ENCODE measurements at regions not wholly inside any gene's neighbourhood (a gene's known extent, or its start where the extent isn't known, plus 50 kb on each side); places are given as distances from the start of the nearest gene placed in this dataset.

DNA sequence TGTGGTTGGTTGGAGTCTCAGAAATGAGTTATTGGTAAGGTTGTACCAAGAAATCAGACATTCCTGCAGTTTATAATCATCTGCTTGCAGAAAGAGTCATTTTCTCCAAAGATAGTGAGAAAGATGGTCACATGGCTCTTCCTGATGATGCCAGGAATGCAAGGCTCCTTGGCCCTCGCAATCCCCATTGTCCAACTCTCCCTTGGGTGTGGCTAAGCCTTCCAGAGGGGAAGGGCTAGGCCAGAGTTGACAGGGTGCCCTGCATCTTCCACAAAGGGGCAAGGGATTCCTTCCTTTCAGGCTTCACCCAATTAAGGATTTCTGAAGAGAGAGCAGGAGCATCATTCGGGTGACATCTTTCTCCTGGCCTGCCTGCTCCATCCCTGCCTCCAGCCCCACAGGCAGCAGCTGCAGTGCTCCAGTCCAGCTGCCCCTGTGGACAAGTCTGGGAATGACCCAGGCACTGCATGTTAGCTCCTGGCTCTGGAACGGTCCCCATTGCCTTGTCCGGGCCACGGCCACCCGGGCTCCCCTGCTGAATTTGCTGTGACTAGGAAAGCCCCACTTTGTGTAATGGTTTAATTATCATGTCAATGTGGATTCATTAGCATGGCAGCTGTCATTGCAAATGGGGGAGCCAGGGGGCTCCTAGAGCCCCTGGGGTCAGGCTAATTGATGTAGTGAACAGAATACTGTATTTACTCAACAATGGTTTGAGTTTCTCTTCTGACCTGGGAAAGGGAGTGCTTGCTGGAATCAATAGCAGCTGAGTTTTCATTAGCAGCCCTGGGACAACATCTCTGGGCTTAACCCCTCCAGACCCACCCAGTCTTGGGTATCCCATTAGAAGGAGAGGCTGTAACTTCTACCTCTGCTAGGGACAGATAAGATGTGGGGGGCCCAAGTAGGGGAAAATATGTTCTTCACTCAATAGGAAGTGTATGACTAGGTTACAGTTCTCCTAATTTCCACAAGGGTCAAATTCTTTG lies 112.6 kb upstream of the TBX20 start:
- Histone ChIP-seq H3K9me3 (no peaks in the 10 kb centered on the region), H3K36me3 (replicated peaks) (no peaks in the 10 kb centered on the region), H3K4me1 (no peaks in the 10 kb centered on the region), H3K27me3 (ENCODE audit: low read depth) (no peaks in the 10 kb centered on the region), H3K4me3 (no peak overlapping the region)
- no peak for DNase-seq (ENCODE audit: low spot score in 2 of 2)
- in situ Hi-C loops (cut with MboI; ENCODE audit: low sequenced_read_pairs), result no loop called here

DNA sequence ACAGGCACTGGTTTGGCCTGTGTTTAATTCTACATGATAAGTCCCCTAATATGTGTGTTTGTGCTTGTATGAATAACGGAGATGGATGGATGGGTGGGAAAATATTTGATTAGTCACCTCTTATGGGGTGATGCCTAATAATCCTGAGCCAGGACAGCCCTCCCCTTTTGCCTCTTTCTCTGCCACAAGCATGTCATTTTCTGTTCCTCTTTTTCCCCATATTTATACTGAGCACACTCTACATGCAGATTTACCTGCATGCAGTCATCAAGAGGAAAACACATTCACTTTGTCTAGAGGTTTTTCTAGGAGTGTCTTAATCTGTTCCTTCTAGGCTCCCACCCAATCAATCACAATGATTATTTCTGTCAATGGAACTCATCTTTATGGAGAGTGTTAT lies 111.6 kb upstream of the TBX20 start:
- no peak for DNase-seq (ENCODE audit: low spot score in 2 of 2)
- in situ Hi-C loops (cut with MboI; ENCODE audit: low sequenced_read_pairs), result no loop called here
- Histone ChIP-seq H3K4me1 (no peaks in the 10 kb centered on the region), H3K4me3 (no peak overlapping the region), H3K36me3 (replicated peaks) (no peaks in the 10 kb centered on the region), H3K9me3 (no peaks in the 10 kb centered on the region), H3K27me3 (ENCODE audit: low read depth) (no peaks in the 10 kb centered on the region)

DNA sequence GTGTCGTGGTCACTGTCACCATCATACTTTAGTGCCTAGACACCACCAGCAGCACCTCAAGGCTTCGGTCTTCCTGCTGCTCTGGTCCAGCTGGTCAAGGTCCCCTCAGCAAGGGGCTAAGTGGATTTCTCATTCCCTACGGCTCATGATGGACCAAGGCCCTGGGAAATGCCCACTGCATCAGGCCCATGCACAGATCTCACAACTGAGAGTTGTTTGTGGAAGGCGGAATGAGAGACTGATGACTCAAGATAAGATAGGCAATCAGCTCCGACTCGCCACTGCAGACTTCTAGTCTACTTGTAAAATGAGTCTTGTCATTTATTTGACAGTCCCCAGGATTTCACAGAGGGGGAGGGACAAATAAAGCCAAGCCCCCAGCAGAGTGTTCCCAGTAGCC lies 108.4 kb upstream of the TBX20 start:
- in situ Hi-C loops (cut with MboI; ENCODE audit: low sequenced_read_pairs), result no loop called here
- DNase-seq (ENCODE audit: low spot score in 2 of 2), result no peak

DNA sequence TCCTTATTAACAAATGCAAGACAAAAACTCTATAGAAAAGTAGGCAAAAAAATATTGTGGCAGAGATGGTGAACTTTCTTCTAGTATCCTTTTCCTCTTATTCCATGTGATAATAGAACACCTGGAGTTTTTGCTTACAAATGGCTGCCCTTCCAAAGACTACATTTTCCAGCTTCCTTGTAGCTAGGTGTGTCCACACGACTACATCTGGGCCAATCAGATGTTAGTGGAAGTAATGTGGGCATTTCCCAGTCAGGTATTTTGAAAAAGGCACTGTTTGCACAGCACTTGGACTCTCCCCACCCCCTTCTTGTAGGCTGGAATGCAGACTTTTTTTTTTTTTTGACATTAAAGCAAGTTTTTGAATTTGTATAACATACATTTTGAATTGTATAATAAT lies 105.5 kb upstream of the TBX20 start:
- DNase-seq (ENCODE audit: low spot score in 2 of 2), result no peak
- Histone ChIP-seq H3K36me3 (replicated peaks) (no peaks in the 10 kb centered on the region), H3K27me3 (ENCODE audit: low read depth) (no peaks in the 10 kb centered on the region), H3K9me3 (no peaks in the 10 kb centered on the region), H3K4me1 (no peaks in the 10 kb centered on the region), H3K4me3 (no peak overlapping the region)
- in situ Hi-C loops (cut with MboI; ENCODE audit: low sequenced_read_pairs), result no loop called here

More for the DNA sequence above, 108.4 kb upstream of the TBX20 start:
- no peaks in the 10 kb centered on the region for H3K27me3 ChIP-seq (ENCODE audit: low read depth)
- H3K4me1 ChIP-seq, result no peaks in the 10 kb centered on the region
- no peaks in the 10 kb centered on the region for H3K36me3 ChIP-seq (replicated peaks)
- no peaks in the 10 kb centered on the region for H3K9me3 ChIP-seq
- no peak overlapping the region for H3K4me3 ChIP-seq

DNA sequence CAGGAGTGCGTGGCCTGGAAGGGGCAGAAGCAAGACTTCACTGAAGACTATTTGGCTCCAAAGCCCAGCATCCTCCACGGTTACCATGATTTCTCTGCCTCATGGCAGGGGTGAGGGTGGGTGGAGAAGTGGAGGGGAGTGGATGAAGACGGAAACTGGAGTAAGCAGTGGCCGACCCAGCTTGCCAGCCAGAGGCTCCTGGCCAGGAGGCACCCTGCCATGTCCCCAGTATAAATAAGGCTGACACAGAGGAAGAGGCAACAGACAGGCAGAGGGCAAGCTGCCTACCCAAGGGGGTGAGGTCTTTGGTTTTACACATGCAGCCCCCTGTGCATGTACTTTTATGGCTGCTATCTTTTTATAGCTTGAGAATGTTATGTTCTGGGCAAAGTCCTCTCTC lies 102.6 kb upstream of the TBX20 start:
- H3K9me3 ChIP-seq, result no peaks in the 10 kb centered on the region
- H3K4me1 ChIP-seq, result no peaks in the 10 kb centered on the region
- H3K36me3 ChIP-seq (replicated peaks), result no peaks in the 10 kb centered on the region
- no peaks in the 10 kb centered on the region for H3K27me3 ChIP-seq (ENCODE audit: low read depth)
- no peak for DNase-seq (ENCODE audit: low spot score in 2 of 2)
- H3K4me3 ChIP-seq, result no peak overlapping the region
- in situ Hi-C loops (cut with MboI; ENCODE audit: low sequenced_read_pairs), result no loop called here

DNA sequence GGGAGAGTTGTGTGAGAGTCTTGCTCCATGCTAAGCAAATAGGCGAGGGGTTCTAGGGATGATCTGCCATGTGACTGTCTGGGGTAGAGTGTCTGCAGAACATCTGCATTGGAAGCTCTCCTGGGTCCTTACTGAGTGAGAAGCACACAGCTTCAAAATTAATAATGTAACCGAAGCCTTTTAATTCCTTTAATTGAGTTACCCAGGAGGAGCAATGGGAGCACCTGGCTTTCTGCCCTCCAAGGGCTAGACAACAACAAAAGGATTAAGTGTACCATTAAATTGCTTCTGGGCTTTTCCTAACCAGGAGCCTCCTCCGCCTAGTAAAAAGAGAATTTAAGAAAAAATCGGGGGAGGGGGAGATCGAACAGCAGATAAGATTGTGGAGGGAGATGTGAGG lies 102.0 kb upstream of the TBX20 start:
- in situ Hi-C loops (cut with MboI; ENCODE audit: low sequenced_read_pairs), result no loop called here

DNA sequence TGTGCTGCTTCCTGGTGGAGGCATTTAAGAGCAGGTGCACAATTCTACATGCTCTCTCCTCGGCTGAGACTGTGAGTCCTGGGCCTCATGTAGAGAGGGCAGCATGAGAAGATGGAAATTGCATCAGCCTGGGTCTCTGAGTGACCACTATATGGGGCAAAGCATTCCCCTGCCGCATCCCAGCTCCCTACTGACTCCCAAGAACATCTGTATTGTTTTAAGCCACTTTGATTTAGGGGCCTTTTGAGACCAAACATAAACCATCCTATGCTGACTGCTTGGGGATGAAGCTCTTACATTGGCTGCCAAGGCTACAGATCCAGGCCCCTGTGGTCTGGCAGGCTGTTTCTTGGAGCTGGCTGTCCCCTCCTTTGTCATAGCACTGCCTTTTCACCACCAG lies 101.3 kb upstream of the TBX20 start:
- DNase-seq (ENCODE audit: low spot score in 2 of 2), result no peak
- in situ Hi-C loops (cut with MboI; ENCODE audit: low sequenced_read_pairs), result no loop called here
- Histone ChIP-seq H3K36me3 (replicated peaks) (no peaks in the 10 kb centered on the region), H3K27me3 (ENCODE audit: low read depth) (no peaks in the 10 kb centered on the region), H3K9me3 (no peaks in the 10 kb centered on the region), H3K4me1 (no peaks in the 10 kb centered on the region), H3K4me3 (no peak overlapping the region)

More for the DNA sequence above, 102.0 kb upstream of the TBX20 start:
- Histone ChIP-seq H3K4me3 (no peak overlapping the region), H3K9me3 (no peaks in the 10 kb centered on the region), H3K36me3 (replicated peaks) (no peaks in the 10 kb centered on the region), H3K27me3 (ENCODE audit: low read depth) (no peaks in the 10 kb centered on the region), H3K4me1 (no peaks in the 10 kb centered on the region)
- DNase-seq (ENCODE audit: low spot score in 2 of 2), result peak in 1 of 2 experiments; percentile 8

DNA sequence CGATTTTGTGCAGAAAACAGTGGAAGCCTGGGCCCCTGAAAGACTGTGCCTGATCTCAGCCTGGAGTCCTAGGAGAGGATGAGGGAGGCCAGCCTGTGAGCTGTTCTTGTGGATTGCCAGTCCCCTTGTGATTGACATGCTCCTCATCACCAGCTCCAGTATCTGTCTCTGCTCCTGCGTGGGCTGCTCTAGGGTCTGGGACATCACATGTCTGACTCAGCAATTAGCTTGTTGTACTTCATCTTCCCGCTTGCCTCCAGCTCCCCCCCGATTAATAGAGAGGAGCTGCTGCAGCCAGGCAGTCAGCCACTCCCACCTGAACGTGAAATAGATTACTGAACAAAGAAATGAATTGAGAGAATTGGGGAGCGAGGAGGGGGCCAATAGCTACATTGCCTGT lies 99.6 kb upstream of the TBX20 start:
- in situ Hi-C loops (cut with MboI; ENCODE audit: low sequenced_read_pairs), result no loop called here
- Histone ChIP-seq H3K4me1 (no peaks in the 10 kb centered on the region), H3K27me3 (ENCODE audit: low read depth) (no peaks in the 10 kb centered on the region), H3K4me3 (no peak overlapping the region), H3K9me3 (no peaks in the 10 kb centered on the region), H3K36me3 (replicated peaks) (no peaks in the 10 kb centered on the region)
- no peak for DNase-seq (ENCODE audit: low spot score in 2 of 2)

DNA sequence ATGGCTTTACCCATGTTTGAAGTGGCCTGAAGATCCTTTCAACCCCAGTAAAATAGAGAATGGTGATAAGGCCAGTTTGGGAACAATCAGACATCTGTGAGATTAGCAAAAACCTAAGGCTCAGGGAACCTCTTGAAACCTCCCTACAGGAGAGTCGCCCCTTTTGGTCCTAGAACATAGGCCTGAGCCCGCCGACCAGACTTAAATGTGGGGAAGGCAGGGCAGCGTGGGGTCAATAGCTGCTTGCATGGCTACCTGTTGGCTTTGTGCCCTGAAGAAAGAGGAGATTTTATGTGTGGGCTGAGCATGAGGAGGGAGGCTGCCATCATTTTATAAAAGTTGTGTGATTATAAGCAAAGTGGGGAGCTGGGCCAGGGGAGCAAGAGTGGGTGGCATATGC lies 97.6 kb upstream of the TBX20 start:
- DNase-seq (ENCODE audit: low spot score in 2 of 2), result no peak

DNA sequence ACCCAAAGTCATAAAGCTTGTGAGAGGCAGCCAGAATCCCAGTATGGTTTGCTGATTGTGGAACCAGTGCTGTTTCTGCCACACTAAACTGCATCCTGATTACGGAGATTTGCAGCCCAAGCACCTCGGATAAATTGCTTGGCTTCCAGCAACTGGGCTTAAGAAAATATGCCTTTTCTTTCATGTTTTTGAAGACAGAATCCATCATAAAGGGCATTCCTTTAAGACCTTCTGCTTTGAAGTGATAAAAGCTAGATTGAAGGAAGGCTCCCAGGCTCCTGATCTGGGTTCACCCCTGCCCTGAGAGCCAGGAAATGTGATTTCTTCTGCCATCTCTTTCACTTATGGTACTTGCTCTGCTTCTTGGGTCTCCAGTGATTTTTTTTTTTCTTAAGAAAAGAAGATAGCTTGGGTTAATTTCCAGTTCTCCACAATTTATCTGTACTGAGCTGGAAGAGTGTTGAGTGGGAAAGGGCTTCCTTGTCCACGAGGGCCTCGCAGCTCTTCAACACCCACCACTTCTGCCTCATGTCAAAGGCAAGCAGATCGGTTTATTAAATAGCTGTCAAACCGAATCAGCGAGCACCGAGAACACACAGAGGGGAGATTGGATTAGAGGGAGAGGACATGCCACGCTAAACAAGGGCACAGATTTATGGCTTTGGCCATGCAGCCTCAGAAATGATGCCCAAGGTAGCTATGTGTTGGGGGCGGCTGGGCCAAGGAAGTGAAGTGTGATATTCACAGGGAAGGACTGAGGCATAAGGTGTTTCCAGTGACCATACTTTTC lies 94.9 kb upstream of the TBX20 start:
- H3K36me3 ChIP-seq (replicated peaks), result no peaks in the 10 kb centered on the region
- no peaks in the 10 kb centered on the region for H3K4me1 ChIP-seq
- no peak for DNase-seq (ENCODE audit: low spot score in 2 of 2)
- in situ Hi-C loops (cut with MboI; ENCODE audit: low sequenced_read_pairs), result no loop called here
- H3K9me3 ChIP-seq, result no peaks in the 10 kb centered on the region
- no peaks in the 10 kb centered on the region for H3K27me3 ChIP-seq (ENCODE audit: low read depth)
- H3K4me3 ChIP-seq, result no peak overlapping the region

More for the DNA sequence above, 97.6 kb upstream of the TBX20 start:
- no peaks in the 10 kb centered on the region for H3K36me3 ChIP-seq (replicated peaks)
- H3K4me3 ChIP-seq, result no peak overlapping the region
- in situ Hi-C loops (cut with MboI; ENCODE audit: low sequenced_read_pairs), result no loop called here
- H3K27me3 ChIP-seq (ENCODE audit: low read depth), result no peaks in the 10 kb centered on the region
- H3K9me3 ChIP-seq, result no peaks in the 10 kb centered on the region
- H3K4me1 ChIP-seq, result no peaks in the 10 kb centered on the region

DNA sequence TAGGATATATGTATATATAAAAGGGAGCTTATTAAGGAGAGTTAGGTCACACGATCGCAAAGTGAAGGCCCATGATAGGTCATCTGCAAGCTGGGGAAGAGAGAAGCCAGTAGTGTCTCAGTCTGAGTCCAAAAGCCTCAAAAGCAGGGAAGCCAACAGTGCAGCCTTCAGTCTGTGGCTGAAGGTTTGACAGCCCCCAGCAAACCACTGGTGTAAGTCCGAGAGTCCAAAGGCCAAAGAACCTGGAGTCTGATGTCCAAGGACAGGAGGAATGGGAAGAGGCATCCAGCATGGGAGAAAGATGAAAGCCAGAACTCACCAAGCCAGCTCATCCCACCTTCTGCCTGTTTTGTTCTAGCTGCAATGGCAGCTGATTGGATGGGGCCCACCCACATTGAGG lies 88.9 kb upstream of the TBX20 start:
- no peaks in the 10 kb centered on the region for H3K4me1 ChIP-seq
- H3K27me3 ChIP-seq (ENCODE audit: low read depth), result no peaks in the 10 kb centered on the region
- H3K4me3 ChIP-seq, result no peak overlapping the region
- DNase-seq (ENCODE audit: low spot score in 2 of 2), result no peak
- no peaks in the 10 kb centered on the region for H3K36me3 ChIP-seq (replicated peaks)
- H3K9me3 ChIP-seq, result no peaks in the 10 kb centered on the region
- in situ Hi-C loops (cut with MboI; ENCODE audit: low sequenced_read_pairs), result no loop called here

DNA sequence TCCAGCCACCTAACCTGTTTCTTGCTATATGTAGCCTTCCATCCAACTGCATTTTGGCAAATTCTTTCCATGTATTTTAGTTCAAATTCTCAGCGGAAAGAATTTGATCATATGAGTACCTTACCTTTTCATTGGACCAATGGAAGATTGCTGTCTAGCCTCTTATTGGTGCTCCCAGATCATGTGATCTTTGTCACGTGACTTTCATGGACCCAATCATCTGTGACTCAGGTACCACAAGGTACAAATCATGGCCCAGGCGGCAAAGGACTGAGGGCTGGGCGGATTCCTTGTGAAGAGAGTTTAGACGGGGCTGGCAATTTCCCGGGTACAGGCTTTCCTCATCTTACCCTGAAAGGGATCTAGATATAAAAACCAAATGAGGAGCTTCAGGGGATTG lies 85.9 kb upstream of the TBX20 start:
- H3K9me3 ChIP-seq, result no peaks in the 10 kb centered on the region
- no peaks in the 10 kb centered on the region for H3K36me3 ChIP-seq (replicated peaks)
- no peaks in the 10 kb centered on the region for H3K4me1 ChIP-seq
- H3K4me3 ChIP-seq, result no peak overlapping the region
- DNase-seq (ENCODE audit: low spot score in 2 of 2), result no peak
- in situ Hi-C loops (cut with MboI; ENCODE audit: low sequenced_read_pairs), result no loop called here
- H3K27me3 ChIP-seq (ENCODE audit: low read depth), result no peaks in the 10 kb centered on the region

DNA sequence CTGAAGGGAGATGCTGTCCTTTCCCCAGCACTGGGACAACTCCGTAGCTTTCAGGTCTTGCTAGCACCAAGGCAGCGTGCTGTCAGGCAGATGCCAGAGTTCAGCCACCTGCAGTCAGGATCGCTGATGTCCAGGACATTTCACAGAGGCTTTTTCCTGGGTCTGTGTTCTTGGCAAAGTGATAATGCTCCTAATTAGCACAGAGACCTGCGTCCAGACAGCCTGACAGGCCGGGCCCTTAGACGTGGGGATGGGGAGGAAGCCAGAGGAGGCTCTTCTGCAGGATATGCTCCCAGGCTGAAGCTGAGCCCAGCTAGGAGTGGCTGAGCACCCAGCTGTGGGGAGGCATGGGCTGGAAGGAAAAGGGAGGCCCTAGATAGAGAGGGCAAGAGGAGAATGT lies 82.5 kb upstream of the TBX20 start:
- no peak for DNase-seq (ENCODE audit: low spot score in 2 of 2)
- no peaks in the 10 kb centered on the region for H3K27me3 ChIP-seq (ENCODE audit: low read depth)
- H3K4me1 ChIP-seq, result no peaks in the 10 kb centered on the region
- in situ Hi-C loops (cut with MboI; ENCODE audit: low sequenced_read_pairs), result no loop called here
- no peak overlapping the region for H3K4me3 ChIP-seq
- H3K36me3 ChIP-seq (replicated peaks), result no peaks in the 10 kb centered on the region
- H3K9me3 ChIP-seq, result no peaks in the 10 kb centered on the region

DNA sequence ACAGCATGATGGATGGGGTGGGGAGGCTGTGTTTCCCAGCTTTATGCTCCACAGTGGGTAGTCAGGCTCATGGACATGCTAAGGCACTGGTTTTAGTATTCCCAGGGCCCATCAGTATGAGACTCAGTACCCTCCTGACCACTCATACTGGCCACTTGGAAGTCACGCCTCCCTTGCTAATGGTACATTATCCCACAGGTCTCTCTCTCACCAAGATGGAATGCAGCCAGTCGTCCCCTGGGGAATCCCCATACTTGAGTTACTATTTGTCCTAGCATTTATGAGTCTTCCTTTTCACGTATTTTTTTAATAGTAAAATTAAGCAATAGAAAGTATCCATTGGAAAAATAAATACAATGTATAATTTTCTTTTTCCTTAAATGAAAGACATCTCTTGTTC lies 80.6 kb upstream of the TBX20 start:
- no peak for DNase-seq (ENCODE audit: low spot score in 2 of 2)
- Histone ChIP-seq H3K4me1 (no peaks in the 10 kb centered on the region), H3K9me3 (no peaks in the 10 kb centered on the region), H3K27me3 (ENCODE audit: low read depth) (no peaks in the 10 kb centered on the region), H3K36me3 (replicated peaks) (no peaks in the 10 kb centered on the region), H3K4me3 (no peak overlapping the region)
- in situ Hi-C loops (cut with MboI; ENCODE audit: low sequenced_read_pairs), result no loop called here

Measured in HAP-1 (cell line).